ENCODE measurements at regions not wholly inside any gene's neighbourhood (a gene's known extent, or its start where the extent isn't known, plus 50 kb on each side); places are given as distances from the start of the nearest gene placed in this dataset.

GRCh38 chr19:31075146-31075655 is 274.0 kb downstream of the TSHZ3 start:
- no peak for TF ChIP-seq CTCF (IDR thresholded peaks at IDR 0.05; ENCODE audit: insufficient read depth, low read depth, low read length)
- ChIA-PET CTCF (interaction anchor here (0.6 to 1.2 kb wide), 2 partner anchors 35 to 301 kb away, joined by 4 read pairs; no protein-coding TSS in a partner anchor), POLR2A (no interaction called here)
- H3K4me3 ChIP-seq (ENCODE audit: low read depth, low read length) = no peak overlapping the region
- H3K27me3 ChIP-seq (ENCODE audit: control insufficient read depth, insufficient read depth, low read length) = peaks cover 3% of the 10 kb centered on the region
- no peak for DNase-seq (ENCODE audit: low read depth)
- H3K36me3 ChIP-seq (ENCODE audit: control insufficient read depth, insufficient read depth, low read length) = no peaks in the 10 kb centered on the region

DNA sequence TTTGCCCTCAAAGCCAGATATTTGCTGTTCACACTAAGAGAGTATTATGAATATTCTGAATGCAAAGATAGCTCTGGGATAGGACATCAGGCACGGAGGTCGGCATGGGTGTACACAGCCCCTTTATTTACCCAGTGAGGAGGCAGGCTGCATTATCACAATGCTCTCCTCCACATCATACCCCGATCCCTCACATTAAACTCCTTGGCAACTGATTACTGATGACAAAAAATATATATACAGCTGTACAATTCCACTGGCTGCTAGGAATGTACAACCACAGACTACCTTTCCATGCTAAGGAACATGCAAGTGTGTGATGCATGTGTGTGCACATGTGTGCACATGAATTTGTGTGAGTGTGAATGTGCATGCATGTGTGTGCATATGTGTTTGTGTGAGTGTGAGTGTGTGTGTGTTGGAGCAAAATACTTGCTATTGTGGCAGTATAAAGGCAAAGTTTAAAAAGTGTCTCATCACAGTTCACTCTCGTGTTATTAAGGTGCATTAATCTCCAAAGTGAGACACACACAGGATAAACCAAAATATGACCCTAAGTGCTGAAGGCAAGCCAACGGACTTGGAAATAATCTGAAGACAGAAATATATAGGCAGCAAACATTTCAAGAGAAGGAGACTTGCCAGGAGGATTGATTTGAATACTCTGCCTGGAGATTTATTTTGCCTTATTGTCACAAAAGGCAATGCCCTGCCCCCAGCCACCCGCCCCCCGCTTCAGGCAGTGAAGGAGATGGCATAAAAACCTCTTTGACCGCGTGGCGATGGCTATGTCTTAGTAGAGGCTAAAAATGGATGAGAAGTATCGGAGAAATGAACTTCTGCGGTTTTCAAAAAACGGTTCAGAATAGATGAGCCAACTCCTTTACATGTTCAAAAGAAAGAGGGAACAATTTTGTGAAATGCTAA is 274.8 kb downstream of the TSHZ3 start:
- Histone ChIP-seq H3K4me3 (ENCODE audit: low read depth, low read length) (no peak overlapping the region), H3K27me3 (ENCODE audit: control insufficient read depth, insufficient read depth, low read length) (peaks cover 3% of the 10 kb centered on the region), H3K36me3 (ENCODE audit: control insufficient read depth, insufficient read depth, low read length) (no peaks in the 10 kb centered on the region)
- POLR2A ChIA-PET = no interaction called here
- TF ChIP-seq CTCF (IDR thresholded peaks at IDR 0.05; ENCODE audit: insufficient read depth, low read depth, low read length) = no peak
- no peak for DNase-seq (ENCODE audit: low read depth)
- CTCF ChIA-PET = interaction anchor here (0.6 to 1.6 kb wide), 3 partner anchors 11 to 302 kb away, joined by 3 to 4 read pairs (median 4); no protein-coding TSS in a partner anchor

DNA sequence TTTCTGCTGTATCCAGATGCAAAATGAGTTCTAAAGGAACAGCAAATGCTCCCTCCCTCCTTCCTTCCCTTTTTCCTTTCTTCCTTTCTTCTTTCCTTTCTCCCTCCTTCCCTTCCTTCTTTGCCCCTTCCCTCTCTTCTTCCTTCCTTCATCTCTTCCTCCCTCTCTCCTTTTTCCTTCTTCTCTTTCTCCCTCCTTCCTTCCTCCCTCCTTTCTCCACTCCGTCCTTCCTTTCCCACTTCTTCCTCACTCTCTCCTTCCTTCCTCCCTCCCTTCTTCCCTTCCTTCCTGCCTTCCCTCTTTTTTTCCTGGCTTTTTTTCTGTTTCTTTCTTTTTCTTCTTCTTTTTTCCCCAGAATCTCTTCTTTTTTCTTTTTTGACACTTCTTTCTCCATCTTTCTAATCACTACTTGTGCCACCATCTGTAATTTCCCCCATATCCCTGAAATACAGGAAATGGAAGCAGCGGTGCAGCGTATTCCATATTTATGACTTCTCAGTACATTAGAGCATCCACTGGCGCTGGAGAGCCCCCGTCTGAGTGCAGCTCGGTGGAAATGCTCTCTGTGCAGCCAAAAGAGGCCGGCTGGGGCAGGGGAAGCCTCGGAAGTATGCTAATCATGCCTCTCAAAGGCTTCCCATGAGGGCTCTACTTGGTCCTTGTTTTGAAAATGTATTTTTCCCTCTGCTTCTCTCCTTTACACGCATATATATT is 275.6 kb downstream of the TSHZ3 start:
- POLR2A ChIA-PET = no interaction called here
- Histone ChIP-seq H3K27me3 (ENCODE audit: control insufficient read depth, insufficient read depth, low read length) (peaks cover 3% of the 10 kb centered on the region), H3K4me3 (ENCODE audit: low read depth, low read length) (no peak overlapping the region), H3K36me3 (ENCODE audit: control insufficient read depth, insufficient read depth, low read length) (no peaks in the 10 kb centered on the region)
- no peak for DNase-seq (ENCODE audit: low read depth)
- no peak for TF ChIP-seq CTCF (IDR thresholded peaks at IDR 0.05; ENCODE audit: insufficient read depth, low read depth, low read length)
- CTCF ChIA-PET = interaction anchor here (1.6 kb wide), 1 partner anchor 12 kb away, joined by 3 read pairs; no protein-coding TSS in a partner anchor

GRCh38 chr19:31072451-31072850 is 276.8 kb downstream of the TSHZ3 start:
- H3K27me3 ChIP-seq (ENCODE audit: control insufficient read depth, insufficient read depth, low read length) = peaks cover 3% of the 10 kb centered on the region
- TF ChIP-seq CTCF (IDR thresholded peaks at IDR 0.05; ENCODE audit: insufficient read depth, low read depth, low read length) = no peak
- no peaks in the 10 kb centered on the region for H3K36me3 ChIP-seq (ENCODE audit: control insufficient read depth, insufficient read depth, low read length)
- DNase-seq (ENCODE audit: low read depth) = no peak
- ChIA-PET POLR2A (no interaction called here), CTCF (interaction anchor here (1.6 kb wide), 1 partner anchor 13 kb away, joined by 3 read pairs; no protein-coding TSS in a partner anchor)
- no peak overlapping the region for H3K4me3 ChIP-seq (ENCODE audit: low read depth, low read length)
